ENCODE measurements at regions not wholly inside any gene's neighbourhood (a gene's known extent, or its start where the extent isn't known, plus 50 kb on each side); places are given as distances from the start of the nearest gene placed in this dataset.

DNA sequence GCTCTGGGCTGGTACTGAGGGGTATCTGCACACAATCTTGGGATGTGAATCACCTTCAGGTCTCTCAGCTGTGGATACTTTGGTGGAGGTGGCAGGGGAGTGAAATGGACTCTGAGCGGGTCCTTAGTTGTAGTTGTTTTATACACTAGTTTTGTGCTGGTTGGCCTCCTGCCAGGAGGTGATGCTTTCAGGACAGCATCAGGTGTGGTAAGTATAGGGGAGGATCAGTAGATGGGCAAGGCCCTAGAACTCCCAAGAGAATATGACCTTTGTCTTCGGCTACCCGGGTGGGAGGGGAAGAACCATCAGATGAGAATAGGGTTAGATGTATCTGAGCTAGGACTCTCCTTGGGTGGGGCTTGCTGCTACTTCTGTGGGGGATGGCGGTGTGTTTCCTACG lies 2284.3 kb upstream of the PCDH20 start:
- TF ChIP-seq, protein P1, sequence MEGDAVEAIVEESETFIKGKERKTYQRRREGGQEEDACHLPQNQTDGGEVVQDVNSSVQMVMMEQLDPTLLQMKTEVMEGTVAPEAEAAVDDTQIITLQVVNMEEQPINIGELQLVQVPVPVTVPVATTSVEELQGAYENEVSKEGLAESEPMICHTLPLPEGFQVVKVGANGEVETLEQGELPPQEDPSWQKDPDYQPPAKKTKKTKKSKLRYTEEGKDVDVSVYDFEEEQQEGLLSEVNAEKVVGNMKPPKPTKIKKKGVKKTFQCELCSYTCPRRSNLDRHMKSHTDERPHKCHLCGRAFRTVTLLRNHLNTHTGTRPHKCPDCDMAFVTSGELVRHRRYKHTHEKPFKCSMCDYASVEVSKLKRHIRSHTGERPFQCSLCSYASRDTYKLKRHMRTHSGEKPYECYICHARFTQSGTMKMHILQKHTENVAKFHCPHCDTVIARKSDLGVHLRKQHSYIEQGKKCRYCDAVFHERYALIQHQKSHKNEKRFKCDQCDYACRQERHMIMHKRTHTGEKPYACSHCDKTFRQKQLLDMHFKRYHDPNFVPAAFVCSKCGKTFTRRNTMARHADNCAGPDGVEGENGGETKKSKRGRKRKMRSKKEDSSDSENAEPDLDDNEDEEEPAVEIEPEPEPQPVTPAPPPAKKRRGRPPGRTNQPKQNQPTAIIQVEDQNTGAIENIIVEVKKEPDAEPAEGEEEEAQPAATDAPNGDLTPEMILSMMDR (IDR thresholded peaks at IDR 0.05 in 4 of 5, conservative IDR thresholded peaks at IDR 0.05 in 1 of 5), result no peak
- no peak for TF ChIP-seq POLR2A (IDR thresholded peaks at IDR 0.05)

Data from gastrocnemius medialis (tissue), 4 donors.